ENCODE measurements at regions not wholly inside any gene's neighbourhood (a gene's known extent, or its start where the extent isn't known, plus 50 kb on each side); places are given as distances from the start of the nearest gene placed in this dataset.

DNA sequence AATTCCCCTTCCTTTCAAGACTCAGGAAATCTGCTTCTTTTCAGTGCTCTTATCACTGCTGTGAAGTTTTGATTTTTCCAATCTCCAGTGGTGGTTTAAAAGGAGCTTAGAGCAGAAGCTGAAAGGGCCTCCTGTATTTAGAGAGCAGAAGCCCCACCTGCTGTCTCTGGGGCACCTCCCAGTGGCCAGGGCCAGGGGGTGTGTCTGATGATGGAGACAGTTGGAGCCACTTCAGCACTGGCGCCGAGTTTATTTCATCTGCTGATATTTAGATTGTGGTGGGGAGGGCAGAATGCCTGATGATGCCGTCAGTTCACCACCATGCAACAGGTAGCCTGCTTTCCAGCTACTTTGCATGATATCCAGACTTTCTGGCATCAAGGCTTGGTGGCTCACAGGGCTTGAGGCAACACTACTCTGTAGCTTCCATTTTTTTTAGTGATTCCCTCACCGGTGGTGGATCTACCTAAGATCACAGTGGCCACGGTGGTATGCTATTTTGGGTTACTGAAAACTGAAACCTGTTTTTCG lies 371.9 kb downstream of the KCNRG start:
- TF ChIP-seq, protein P1, sequence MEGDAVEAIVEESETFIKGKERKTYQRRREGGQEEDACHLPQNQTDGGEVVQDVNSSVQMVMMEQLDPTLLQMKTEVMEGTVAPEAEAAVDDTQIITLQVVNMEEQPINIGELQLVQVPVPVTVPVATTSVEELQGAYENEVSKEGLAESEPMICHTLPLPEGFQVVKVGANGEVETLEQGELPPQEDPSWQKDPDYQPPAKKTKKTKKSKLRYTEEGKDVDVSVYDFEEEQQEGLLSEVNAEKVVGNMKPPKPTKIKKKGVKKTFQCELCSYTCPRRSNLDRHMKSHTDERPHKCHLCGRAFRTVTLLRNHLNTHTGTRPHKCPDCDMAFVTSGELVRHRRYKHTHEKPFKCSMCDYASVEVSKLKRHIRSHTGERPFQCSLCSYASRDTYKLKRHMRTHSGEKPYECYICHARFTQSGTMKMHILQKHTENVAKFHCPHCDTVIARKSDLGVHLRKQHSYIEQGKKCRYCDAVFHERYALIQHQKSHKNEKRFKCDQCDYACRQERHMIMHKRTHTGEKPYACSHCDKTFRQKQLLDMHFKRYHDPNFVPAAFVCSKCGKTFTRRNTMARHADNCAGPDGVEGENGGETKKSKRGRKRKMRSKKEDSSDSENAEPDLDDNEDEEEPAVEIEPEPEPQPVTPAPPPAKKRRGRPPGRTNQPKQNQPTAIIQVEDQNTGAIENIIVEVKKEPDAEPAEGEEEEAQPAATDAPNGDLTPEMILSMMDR (conservative IDR thresholded peaks at IDR 0.05; ENCODE audit: low read depth, low read length), result peak; percentile 43
- TF ChIP-seq EZH2 (IDR thresholded peaks at IDR 0.05; ENCODE audit: borderline replicate concordance, low read depth, low read length, poor library complexity, severe bottlenecking), result no peak
